ENCODE measurements at regions not wholly inside any gene's neighbourhood (a gene's known extent, or its start where the extent isn't known, plus 50 kb on each side); places are given as distances from the start of the nearest gene placed in this dataset.

DNA sequence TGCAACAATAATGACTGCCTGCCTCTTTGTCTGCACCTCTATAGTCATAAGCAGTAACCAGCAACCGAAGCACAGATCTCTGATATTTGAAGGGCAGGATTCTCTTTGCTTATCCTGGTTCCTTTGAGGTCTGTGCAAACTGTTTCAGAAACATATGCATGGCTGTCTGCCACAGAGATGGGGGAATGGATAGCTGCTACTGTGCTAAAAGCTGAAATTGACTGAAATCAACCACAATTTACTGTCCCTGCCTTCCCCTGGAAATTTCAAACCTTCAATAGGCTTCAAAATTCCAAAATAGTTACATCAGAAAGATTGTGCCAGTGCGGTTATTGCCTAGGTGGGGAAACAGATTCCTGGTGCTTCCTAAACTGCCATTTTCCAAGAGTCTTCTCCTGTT is 136.8 kb upstream of the GORAB start:
- TF ChIP-seq EZH2 (IDR thresholded peaks at IDR 0.05; ENCODE audit: low read depth, unreplicated experiment) (no peak), POLR2AphosphoS5 (IDR thresholded peaks at IDR 0.05; ENCODE audit: low read depth) (no peak), EZH2phosphoT487 (IDR thresholded peaks at IDR 0.05; ENCODE audit: unreplicated experiment) (no peak), NANOG (IDR thresholded peaks at IDR 0.05; ENCODE audit: borderline replicate concordance) (no peak), CREB1 (CRISPR knock-in tag; IDR thresholded peaks at IDR 0.05; ENCODE audit: low read depth) (no peak), JUNB (IDR thresholded peaks at IDR 0.05; ENCODE audit: unreplicated experiment) (no peak), ZNF114 (CRISPR knock-in tag; IDR thresholded peaks at IDR 0.05) (no peak), STAT1 (IDR thresholded peaks at IDR 0.05; ENCODE audit: unreplicated experiment) (no peak)
- TF ChIP-seq, protein P1, sequence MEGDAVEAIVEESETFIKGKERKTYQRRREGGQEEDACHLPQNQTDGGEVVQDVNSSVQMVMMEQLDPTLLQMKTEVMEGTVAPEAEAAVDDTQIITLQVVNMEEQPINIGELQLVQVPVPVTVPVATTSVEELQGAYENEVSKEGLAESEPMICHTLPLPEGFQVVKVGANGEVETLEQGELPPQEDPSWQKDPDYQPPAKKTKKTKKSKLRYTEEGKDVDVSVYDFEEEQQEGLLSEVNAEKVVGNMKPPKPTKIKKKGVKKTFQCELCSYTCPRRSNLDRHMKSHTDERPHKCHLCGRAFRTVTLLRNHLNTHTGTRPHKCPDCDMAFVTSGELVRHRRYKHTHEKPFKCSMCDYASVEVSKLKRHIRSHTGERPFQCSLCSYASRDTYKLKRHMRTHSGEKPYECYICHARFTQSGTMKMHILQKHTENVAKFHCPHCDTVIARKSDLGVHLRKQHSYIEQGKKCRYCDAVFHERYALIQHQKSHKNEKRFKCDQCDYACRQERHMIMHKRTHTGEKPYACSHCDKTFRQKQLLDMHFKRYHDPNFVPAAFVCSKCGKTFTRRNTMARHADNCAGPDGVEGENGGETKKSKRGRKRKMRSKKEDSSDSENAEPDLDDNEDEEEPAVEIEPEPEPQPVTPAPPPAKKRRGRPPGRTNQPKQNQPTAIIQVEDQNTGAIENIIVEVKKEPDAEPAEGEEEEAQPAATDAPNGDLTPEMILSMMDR (conservative IDR thresholded peaks at IDR 0.05; ENCODE audit: low read depth in 2 of 2), result no peak
- TF ChIP-seq, protein P2, sequence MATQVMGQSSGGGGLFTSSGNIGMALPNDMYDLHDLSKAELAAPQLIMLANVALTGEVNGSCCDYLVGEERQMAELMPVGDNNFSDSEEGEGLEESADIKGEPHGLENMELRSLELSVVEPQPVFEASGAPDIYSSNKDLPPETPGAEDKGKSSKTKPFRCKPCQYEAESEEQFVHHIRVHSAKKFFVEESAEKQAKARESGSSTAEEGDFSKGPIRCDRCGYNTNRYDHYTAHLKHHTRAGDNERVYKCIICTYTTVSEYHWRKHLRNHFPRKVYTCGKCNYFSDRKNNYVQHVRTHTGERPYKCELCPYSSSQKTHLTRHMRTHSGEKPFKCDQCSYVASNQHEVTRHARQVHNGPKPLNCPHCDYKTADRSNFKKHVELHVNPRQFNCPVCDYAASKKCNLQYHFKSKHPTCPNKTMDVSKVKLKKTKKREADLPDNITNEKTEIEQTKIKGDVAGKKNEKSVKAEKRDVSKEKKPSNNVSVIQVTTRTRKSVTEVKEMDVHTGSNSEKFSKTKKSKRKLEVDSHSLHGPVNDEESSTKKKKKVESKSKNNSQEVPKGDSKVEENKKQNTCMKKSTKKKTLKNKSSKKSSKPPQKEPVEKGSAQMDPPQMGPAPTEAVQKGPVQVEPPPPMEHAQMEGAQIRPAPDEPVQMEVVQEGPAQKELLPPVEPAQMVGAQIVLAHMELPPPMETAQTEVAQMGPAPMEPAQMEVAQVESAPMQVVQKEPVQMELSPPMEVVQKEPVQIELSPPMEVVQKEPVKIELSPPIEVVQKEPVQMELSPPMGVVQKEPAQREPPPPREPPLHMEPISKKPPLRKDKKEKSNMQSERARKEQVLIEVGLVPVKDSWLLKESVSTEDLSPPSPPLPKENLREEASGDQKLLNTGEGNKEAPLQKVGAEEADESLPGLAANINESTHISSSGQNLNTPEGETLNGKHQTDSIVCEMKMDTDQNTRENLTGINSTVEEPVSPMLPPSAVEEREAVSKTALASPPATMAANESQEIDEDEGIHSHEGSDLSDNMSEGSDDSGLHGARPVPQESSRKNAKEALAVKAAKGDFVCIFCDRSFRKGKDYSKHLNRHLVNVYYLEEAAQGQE (IDR thresholded peaks at IDR 0.05; ENCODE audit: unreplicated experiment), result no peak
